GM23248 (cell line): ENCODE measurements at regions not wholly inside any gene's neighbourhood (a gene's known extent, or its start where the extent isn't known, plus 50 kb on each side); places are given as distances from the start of the nearest gene placed in this dataset.

Experiments
- EZH2 ChIP-seq: fragments of 200-600 bp; sonication (generic); IDR thresholded peaks from 2 replicates; pipeline ENCODE4 v1.6.1; 2018; ENCODE audit warnings: antibody characterized with exemption, mild to moderate bottlenecking; ENCODE audit not compliant: insufficient read depth, poor library complexity, severe bottlenecking
- EZH2phosphoT487 ChIP-seq: fragments of 200-600 bp; sonication (generic); IDR thresholded peaks from 2 replicates; pipeline ENCODE4 v1.6.1; 2018; ENCODE audit warnings: antibody characterized with exemption, moderate library complexity, mild to moderate bottlenecking, low read depth; ENCODE audit not compliant: insufficient read depth

- TF ChIP-seq EZH2 (no peak), EZH2phosphoT487 (no peak)
Measured at GRCh38 chr16:55041540-55042234, 111.0 kb downstream of the IRX5 start.
